ENCODE measurements at regions not wholly inside any gene's neighbourhood (a gene's known extent, or its start where the extent isn't known, plus 50 kb on each side); places are given as distances from the start of the nearest gene placed in this dataset.

GRCh38 chr17:31650756-31651520 lies 208.1 kb downstream of the COPRS start:
- H3K9me2 ChIP-seq (replicated peaks; ENCODE audit: insufficient read depth) = no peaks in the 10 kb centered on the region

GRCh38 chr17:31649302-31649701 lies 209.7 kb downstream of the COPRS start:
- Histone ChIP-seq H3K27me3 (no peaks in the 10 kb centered on the region), H2AFZ (no peak overlapping the region), H3K36me3 (replicated peaks; ENCODE audit: insufficient read depth, low read depth) (no peaks in the 10 kb centered on the region), H3K4me3 (no peak overlapping the region), H3K4me1 (ENCODE audit: insufficient read depth) (no peaks in the 10 kb centered on the region), H3K27ac (no peak overlapping the region), H4K20me1 (ENCODE audit: insufficient read depth, poor library complexity, severe bottlenecking) (no peaks in the 10 kb centered on the region), H3K9me3 (ENCODE audit: low read depth) (no peaks in the 10 kb centered on the region), H3K9me2 (replicated peaks; ENCODE audit: insufficient read depth) (no peaks in the 10 kb centered on the region), H3K4me2 (no peak overlapping the region), H3K79me2 (no peaks in the 10 kb centered on the region)
- no peak for DNase-seq (ENCODE audit: low spot score)
- 88% methylated on average over 3 of the region's 3 CpGs for WGBS (ENCODE audit: low lambda C conversion rate, missing lambda C conversion rate)
- TF ChIP-seq EZH2phosphoT487 (IDR thresholded peaks at IDR 0.05; ENCODE audit: low read depth, severe bottlenecking, unreplicated experiment) = no peak
- no peak for TF ChIP-seq EZH2 (IDR thresholded peaks at IDR 0.05; ENCODE audit: borderline replicate concordance)
- no peak for TF ChIP-seq CTCF (IDR thresholded peaks at IDR 0.05; ENCODE audit: poor library complexity)

More at GRCh38 chr17:31650756-31651520, 208.1 kb downstream of the COPRS start:
- H3K79me2 ChIP-seq = no peaks in the 10 kb centered on the region
- no peak for DNase-seq (ENCODE audit: low spot score)
- 89% methylated on average over 5 of the region's 5 CpGs for WGBS (ENCODE audit: low lambda C conversion rate, missing lambda C conversion rate)
- no peaks in the 10 kb centered on the region for H3K27me3 ChIP-seq
- H2AFZ ChIP-seq = no peak overlapping the region
- no peaks in the 10 kb centered on the region for H3K4me1 ChIP-seq (ENCODE audit: insufficient read depth)
- H3K36me3 ChIP-seq (replicated peaks; ENCODE audit: insufficient read depth, low read depth) = no peaks in the 10 kb centered on the region
- H4K20me1 ChIP-seq (ENCODE audit: insufficient read depth, poor library complexity, severe bottlenecking) = no peaks in the 10 kb centered on the region
- TF ChIP-seq EZH2 (IDR thresholded peaks at IDR 0.05; ENCODE audit: borderline replicate concordance) (no peak), EZH2phosphoT487 (IDR thresholded peaks at IDR 0.05; ENCODE audit: low read depth, severe bottlenecking, unreplicated experiment) (no peak), CTCF (IDR thresholded peaks at IDR 0.05; ENCODE audit: poor library complexity) (no peak)
- no peak overlapping the region for H3K27ac ChIP-seq
- no peaks in the 10 kb centered on the region for H3K9me3 ChIP-seq (ENCODE audit: low read depth)
- no peak overlapping the region for H3K4me2 ChIP-seq
- H3K4me3 ChIP-seq = no peak overlapping the region

- Histone ChIP-seq H3K9me2 (replicated peaks; ENCODE audit: insufficient read depth) (no peaks in the 10 kb centered on the region), H3K4me1 (ENCODE audit: insufficient read depth) (no peaks in the 10 kb centered on the region), H2AFZ (no peak overlapping the region), H3K4me3 (no peak overlapping the region), H3K9me3 (ENCODE audit: low read depth) (no peaks in the 10 kb centered on the region), H3K36me3 (replicated peaks; ENCODE audit: insufficient read depth, low read depth) (no peaks in the 10 kb centered on the region), H3K27ac (no peak overlapping the region), H3K4me2 (no peak overlapping the region), H3K27me3 (no peaks in the 10 kb centered on the region), H3K79me2 (no peaks in the 10 kb centered on the region), H4K20me1 (ENCODE audit: insufficient read depth, poor library complexity, severe bottlenecking) (no peaks in the 10 kb centered on the region)
- WGBS (ENCODE audit: low lambda C conversion rate, missing lambda C conversion rate) = 77% methylated on average over 1 of the region's 1 CpG
- TF ChIP-seq CTCF (IDR thresholded peaks at IDR 0.05; ENCODE audit: poor library complexity) = no peak
- no peak for TF ChIP-seq EZH2 (IDR thresholded peaks at IDR 0.05; ENCODE audit: borderline replicate concordance)
- no peak for TF ChIP-seq EZH2phosphoT487 (IDR thresholded peaks at IDR 0.05; ENCODE audit: low read depth, severe bottlenecking, unreplicated experiment)
- no peak for DNase-seq (ENCODE audit: low spot score)
Measured at GRCh38 chr17:31647661-31648060, 211.4 kb downstream of the COPRS start.

Data from hepatocyte (in vitro differentiated cells).